Mucosa of stomach (tissue), 1 donor: ENCODE measurements at regions not wholly inside any gene's neighbourhood (a gene's known extent, or its start where the extent isn't known, plus 50 kb on each side); places are given as distances from the start of the nearest gene placed in this dataset.

ENCODE experiments used
- H3K27me3 ChIP-seq: one replicate; pipeline ENCODE4 v1.7.0; 2013; ENCODE audit warnings: mild to moderate bottlenecking, low read length; ENCODE audit not compliant: control insufficient read depth, insufficient read depth
- H3K36me3 ChIP-seq: one replicate; pipeline ENCODE4 v1.7.0; 2013; ENCODE audit warnings: low read length; ENCODE audit not compliant: control insufficient read depth, insufficient read depth
- H3K4me1 ChIP-seq: one replicate; pipeline ENCODE4 v1.7.0; 2013; ENCODE audit warnings: mild to moderate bottlenecking, low read length; ENCODE audit not compliant: control insufficient read depth, insufficient read depth
- H3K4me3 ChIP-seq: one replicate; pipeline ENCODE4 v1.7.0; 2013; ENCODE audit warnings: low read length
- H3K9ac ChIP-seq: one replicate; pipeline ENCODE4 v1.7.0; 2013; ENCODE audit warnings: mild to moderate bottlenecking, low read length, moderate library complexity
- H3K9me3 ChIP-seq: one replicate; pipeline ENCODE4 v1.7.0; 2013; ENCODE audit warnings: mild to moderate bottlenecking, low read length, moderate library complexity; ENCODE audit not compliant: control insufficient read depth
- donor health status: Pancreatic carcinoma.

DNA sequence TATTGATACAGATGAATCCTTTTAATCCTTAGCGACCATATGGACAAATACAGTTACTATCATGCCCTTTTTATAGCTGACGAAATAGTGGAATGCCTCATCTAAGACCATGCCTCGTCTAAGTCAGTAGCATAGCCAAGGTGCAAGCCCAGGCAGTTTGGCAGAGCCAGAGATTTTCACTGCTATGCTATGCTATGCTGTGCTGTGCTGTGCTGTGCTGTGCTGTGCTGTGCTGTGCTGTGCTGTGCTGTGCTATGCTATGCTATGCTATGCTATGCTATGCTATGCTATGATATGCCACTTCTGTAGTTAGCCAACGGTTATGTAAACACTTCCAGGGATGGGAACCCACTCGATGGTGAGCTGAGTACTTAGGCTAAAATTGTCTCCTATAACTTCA is 91.6 kb upstream of the MAP4K3 start:
- no peaks in the 10 kb centered on the region for H3K27me3 ChIP-seq
- H3K36me3 ChIP-seq = peaks cover 3% of the 10 kb centered on the region
- H3K9ac ChIP-seq = no peak overlapping the region
- no peaks in the 10 kb centered on the region for H3K9me3 ChIP-seq
- no peak overlapping the region for H3K4me3 ChIP-seq
- peaks cover 11% of the 10 kb centered on the region for H3K4me1 ChIP-seq

DNA sequence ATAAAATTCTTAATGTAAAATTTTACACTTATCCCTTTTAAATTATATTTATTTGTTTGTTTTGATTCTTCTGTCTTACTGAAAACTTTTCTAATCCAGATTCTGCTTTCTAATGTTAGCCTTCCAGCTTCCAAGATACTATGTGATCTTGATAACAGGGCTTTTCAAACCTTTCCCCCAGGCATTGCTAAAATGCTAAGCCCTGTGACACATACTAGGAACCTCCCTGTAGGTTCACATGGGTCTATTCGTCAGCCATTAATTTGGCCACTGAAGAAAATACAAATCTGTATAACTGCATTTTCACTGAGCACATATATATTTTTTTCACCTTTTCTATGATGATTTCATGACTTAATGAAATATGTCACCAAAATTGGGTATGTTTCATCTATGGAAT is 92.8 kb upstream of the MAP4K3 start:
- no peaks in the 10 kb centered on the region for H3K27me3 ChIP-seq
- no peak overlapping the region for H3K9ac ChIP-seq
- H3K4me3 ChIP-seq = no peak overlapping the region
- peaks cover 11% of the 10 kb centered on the region for H3K4me1 ChIP-seq
- peaks cover 3% of the 10 kb centered on the region for H3K36me3 ChIP-seq
- no peaks in the 10 kb centered on the region for H3K9me3 ChIP-seq

DNA sequence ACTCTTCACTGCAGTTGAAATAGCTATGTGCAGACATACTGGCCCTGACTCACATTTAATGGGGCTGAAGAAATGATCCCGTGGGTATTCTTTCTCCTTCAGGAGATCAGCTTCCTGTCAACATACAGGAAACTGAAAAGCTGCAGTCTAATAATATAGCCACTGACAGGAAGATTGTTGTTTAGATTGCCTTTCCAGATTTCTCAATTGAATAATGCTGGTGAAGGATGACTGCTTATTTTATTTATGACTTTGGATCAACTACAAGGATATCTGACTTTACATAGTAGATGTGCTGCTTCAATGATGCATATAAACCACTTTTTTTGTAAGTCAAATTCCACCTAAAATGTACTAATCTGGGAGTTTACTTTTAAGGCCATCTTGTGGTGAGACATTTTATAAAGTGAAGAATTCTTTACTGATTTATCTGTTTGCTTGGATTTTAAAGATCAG is 93.4 kb upstream of the MAP4K3 start:
- no peak overlapping the region for H3K4me3 ChIP-seq
- no peak overlapping the region for H3K9ac ChIP-seq
- no peaks in the 10 kb centered on the region for H3K9me3 ChIP-seq
- peaks cover 7% of the 10 kb centered on the region for H3K4me1 ChIP-seq
- no peaks in the 10 kb centered on the region for H3K27me3 ChIP-seq
- H3K36me3 ChIP-seq = no peaks in the 10 kb centered on the region

DNA sequence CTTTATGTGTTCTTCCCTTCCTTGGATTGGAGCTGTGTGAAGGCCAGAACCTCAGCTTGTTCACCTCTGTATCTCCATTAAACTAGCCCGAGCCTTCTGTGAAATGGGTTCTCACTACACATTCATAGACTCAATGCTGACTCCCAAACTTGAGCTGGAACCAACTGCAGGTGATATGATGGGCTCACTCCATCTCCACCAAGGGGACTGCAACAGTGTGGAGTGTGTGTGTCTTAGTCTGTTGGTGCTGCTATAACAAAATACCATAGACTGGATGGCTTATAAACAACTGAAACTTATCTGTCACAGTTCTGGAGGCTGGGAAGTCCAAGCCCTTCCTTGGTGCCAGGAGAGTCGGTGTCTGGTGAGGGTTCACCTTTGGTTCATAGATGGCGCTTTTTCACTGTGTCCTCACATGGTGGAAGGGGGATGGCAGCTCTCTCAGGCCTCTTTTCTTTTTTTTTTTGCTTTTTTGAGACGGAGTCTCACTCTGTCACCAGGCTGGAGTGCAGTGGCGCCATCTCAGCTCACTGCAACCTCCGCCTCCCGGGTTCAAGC is 94.2 kb upstream of the MAP4K3 start:
- no peaks in the 10 kb centered on the region for H3K27me3 ChIP-seq
- no peak overlapping the region for H3K4me3 ChIP-seq
- no peaks in the 10 kb centered on the region for H3K9me3 ChIP-seq
- no peaks in the 10 kb centered on the region for H3K4me1 ChIP-seq
- H3K9ac ChIP-seq = no peak overlapping the region
- H3K36me3 ChIP-seq = no peaks in the 10 kb centered on the region

DNA sequence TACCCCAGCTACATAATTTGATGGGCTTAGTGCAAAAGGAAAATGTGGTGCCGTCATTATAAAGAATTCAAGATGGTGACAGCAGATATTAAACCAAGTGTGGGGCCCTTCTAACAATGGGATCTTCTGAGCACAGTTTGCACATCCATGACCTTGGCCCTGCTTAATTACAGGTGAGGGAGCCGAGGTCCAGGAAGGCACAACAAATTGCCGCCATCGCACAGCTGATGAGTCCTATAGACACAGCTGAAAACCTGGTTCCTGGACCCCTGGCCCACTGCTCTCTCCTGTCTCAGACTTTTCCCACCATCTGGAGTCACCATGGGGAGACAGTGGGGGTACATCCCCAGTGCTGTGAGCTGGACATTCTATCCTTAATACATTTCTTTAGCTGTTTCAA is 95.8 kb upstream of the MAP4K3 start:
- Histone ChIP-seq H3K27me3 (no peaks in the 10 kb centered on the region), H3K4me1 (no peaks in the 10 kb centered on the region), H3K36me3 (no peaks in the 10 kb centered on the region), H3K9me3 (no peaks in the 10 kb centered on the region), H3K4me3 (no peak overlapping the region), H3K9ac (no peak overlapping the region)

DNA sequence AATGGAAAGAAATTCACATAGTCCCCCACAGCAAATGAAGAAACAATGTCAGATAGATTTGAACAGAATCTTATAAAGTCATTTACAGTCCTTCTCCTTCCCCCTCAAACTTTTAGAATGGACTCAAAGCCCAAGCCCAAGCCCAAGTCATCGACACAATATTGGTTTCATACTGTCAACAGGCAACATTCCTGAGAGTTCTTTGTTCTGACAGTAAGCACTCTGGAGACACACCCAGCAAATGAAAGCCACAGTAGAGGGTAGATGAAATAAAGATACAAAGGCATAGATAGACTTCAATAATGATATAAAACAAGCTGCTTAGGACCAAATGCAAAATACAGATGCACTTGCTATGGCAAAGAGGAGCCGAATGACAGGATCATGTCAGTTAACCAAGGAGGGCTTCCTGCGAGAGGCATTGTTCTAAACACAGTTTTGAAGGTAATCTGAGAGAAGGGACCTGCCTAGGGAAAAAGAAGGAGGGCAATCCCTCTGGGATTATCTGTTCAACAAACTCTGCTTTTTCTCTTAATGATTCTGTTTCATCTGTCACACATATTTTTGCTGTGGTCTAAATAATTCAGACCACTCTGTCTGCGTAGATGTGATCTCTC is 97.1 kb upstream of the MAP4K3 start:
- H3K9ac ChIP-seq = no peak overlapping the region
- H3K27me3 ChIP-seq = no peaks in the 10 kb centered on the region
- no peaks in the 10 kb centered on the region for H3K36me3 ChIP-seq
- H3K4me1 ChIP-seq = no peaks in the 10 kb centered on the region
- no peaks in the 10 kb centered on the region for H3K9me3 ChIP-seq
- H3K4me3 ChIP-seq = no peak overlapping the region

DNA sequence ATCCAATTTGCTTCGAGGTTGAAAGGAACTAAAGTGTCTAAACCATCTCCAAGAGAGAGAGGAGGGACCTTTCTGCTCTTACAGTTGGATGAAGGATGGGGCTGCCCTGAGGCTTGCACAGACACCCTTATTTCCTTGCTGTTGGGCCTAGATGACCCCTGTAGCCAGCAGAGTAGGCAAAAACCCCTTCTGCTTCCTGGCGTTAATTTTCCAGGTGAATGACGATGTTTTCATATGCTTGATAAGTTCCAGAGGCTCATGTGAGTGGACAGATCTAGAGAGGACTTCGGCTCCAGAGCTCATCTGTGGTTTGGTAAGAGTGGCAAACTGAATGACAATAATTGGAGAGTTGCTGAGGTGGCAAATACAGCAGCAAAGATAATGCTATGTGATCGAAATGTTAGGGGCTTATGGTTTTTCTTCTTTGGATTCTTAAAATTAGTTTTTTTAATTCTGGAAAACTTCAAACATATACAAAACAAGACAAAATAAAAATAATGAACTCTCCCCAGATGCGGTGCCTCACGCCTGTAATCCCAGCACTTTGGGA is 98.6 kb upstream of the MAP4K3 start:
- no peak overlapping the region for H3K4me3 ChIP-seq
- H3K9ac ChIP-seq = no peak overlapping the region
- H3K4me1 ChIP-seq = no peaks in the 10 kb centered on the region
- peaks cover 4% of the 10 kb centered on the region for H3K27me3 ChIP-seq
- no peaks in the 10 kb centered on the region for H3K36me3 ChIP-seq
- no peaks in the 10 kb centered on the region for H3K9me3 ChIP-seq

DNA sequence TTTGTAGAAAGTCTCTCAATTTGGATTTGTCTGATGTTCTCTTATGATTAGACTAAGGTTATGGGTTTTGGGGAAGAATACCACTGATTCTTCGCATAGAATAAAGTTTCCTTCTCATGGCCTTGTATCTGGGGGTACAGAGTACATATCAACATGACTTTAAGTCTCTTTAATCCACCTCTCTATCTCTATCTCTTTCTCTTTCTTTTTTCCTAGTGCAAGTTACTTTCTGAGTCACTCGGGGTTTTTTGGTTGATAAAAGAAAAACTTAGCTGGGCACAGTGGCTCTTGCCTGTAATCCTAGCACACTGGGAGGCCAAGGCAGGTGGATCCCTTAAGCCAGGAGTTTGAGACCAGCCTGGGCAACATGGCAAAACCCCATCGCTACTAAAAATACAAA is 100.1 kb upstream of the MAP4K3 start:
- Histone ChIP-seq H3K36me3 (no peaks in the 10 kb centered on the region), H3K27me3 (peaks cover 11% of the 10 kb centered on the region), H3K4me3 (no peak overlapping the region), H3K9ac (no peak overlapping the region), H3K9me3 (no peaks in the 10 kb centered on the region), H3K4me1 (no peaks in the 10 kb centered on the region)

DNA sequence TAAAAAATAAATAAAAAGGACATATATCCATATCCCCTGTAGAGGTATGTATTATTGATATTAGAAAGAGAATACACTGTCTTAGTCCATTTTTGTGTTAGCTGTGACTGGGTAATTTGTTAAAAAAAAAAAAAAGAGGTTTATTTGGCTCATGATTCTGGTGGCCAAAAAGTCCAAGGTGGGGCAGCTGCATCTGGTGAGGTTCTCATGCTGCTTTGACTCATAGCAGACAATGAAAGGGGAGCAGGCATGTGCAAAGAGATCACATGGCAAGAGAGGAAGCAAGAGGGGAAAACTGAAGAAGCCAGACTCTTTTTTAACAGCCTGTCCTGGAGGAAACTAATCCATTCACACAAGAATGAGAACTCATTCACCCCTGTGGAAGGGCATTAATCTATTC is 101.6 kb upstream of the MAP4K3 start:
- Histone ChIP-seq H3K36me3 (no peaks in the 10 kb centered on the region), H3K9ac (no peak overlapping the region), H3K4me3 (no peak overlapping the region), H3K9me3 (no peaks in the 10 kb centered on the region), H3K4me1 (no peaks in the 10 kb centered on the region), H3K27me3 (peaks cover 11% of the 10 kb centered on the region)

DNA sequence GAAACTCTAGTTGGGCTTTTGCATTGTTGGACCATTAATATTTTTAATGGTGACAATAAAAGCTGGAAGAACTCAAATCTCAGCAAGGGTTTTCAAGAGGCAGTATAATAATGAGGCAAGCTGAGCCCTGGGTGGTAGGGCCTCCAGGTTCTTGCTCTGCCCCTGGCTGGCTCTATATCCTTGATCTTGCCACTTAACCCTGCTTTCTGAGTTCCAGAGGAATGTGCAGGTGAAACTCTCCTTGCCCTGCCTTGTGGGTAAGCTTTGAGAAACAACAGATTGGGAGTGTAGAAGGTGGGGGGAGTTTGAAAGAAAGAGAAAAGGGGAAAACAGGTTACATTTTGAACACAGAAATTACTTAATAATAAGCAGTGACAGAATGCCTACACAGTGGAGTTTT is 103.3 kb upstream of the MAP4K3 start:
- H3K27me3 ChIP-seq = peaks cover 20% of the 10 kb centered on the region
- H3K4me3 ChIP-seq = no peak overlapping the region
- H3K36me3 ChIP-seq = no peaks in the 10 kb centered on the region
- no peaks in the 10 kb centered on the region for H3K9me3 ChIP-seq
- H3K9ac ChIP-seq = no peak overlapping the region
- no peaks in the 10 kb centered on the region for H3K4me1 ChIP-seq

DNA sequence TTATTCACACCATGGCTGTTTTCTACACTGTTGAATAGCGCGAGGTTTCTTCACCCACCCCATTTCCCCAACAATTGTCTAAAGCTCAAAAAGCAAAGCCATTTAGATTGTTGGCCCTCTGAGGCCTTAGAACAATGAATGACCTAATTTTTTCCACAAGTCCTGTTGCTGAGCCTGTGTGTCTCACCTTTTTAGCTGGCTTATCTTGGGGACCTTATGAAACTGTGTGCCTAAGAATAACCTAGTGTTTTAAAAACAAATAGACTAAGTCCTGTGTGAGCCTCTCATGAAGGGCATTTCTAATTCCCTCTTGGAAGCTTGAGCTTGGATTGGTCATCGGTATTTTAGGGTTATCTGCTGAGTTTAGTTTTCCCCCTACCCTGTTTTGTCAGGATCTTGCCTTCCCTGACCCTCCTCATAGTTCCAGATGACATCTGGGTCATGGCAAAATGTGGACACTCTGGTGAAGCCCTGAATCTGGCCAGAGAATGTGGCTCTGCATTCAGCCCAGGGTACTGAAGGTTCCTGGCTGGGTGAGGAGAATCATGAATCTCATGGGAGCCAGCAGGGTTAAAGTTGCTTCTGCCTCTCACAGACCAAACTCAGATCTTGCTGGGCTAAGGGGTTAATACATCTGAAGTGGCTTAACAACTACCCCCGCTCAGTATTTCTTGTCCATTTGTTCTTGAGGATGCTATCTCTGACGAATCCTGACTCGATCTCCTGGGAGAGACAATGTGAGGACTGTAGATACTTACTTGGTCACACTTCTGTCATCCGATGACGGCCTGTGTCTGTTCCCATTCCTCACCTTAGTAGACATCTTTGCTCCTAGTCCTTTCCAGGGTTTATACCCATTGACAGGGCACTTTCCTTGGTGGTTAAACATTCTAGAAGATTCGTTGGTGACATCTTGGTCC is 104.2 kb upstream of the MAP4K3 start:
- Histone ChIP-seq H3K9me3 (no peaks in the 10 kb centered on the region), H3K36me3 (no peaks in the 10 kb centered on the region), H3K9ac (no peak overlapping the region), H3K4me3 (no peak overlapping the region), H3K4me1 (peaks cover 2% of the 10 kb centered on the region), H3K27me3 (peaks cover 24% of the 10 kb centered on the region)

DNA sequence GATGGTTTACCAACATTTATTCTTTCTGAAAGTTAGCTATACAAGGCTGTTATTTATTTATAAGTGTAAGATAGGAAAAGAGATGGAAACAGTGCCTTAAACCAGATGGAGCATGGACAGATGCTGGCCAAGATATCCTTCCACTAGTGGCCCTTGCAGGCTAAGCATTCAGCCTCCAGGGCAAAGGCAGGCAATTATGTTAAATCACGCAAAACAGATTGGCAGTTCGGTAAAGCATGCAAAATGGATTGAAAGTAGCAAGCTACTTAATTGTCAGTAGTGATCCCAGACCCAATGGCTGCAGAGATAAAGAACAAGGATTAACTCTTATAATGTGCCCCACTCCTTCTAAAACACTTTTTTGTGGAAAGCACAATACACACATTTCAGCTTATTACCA is 105.4 kb upstream of the MAP4K3 start:
- Histone ChIP-seq H3K27me3 (peaks cover 24% of the 10 kb centered on the region), H3K9ac (no peak overlapping the region), H3K36me3 (no peaks in the 10 kb centered on the region), H3K9me3 (no peaks in the 10 kb centered on the region), H3K4me3 (no peak overlapping the region), H3K4me1 (peaks cover 12% of the 10 kb centered on the region)
